HG03066 (cell line): ENCODE measurements at regions not wholly inside any gene's neighbourhood (a gene's known extent, or its start where the extent isn't known, plus 50 kb on each side); places are given as distances from the start of the nearest gene placed in this dataset.
"Not testable (repeated sequence)": the region's sequence is repeated elsewhere in the genome, so short reads cannot be mapped to it uniquely, and the experiment has no call there.

ENCODE experiments used
- ATAC-seq: cut with Tn5 transposase; IDR thresholded peaks from one replicate; pipeline ENCODE4 v1.9.1; 2021; ENCODE audit warnings: low read depth; ENCODE audit not compliant: unreplicated experiment

GRCh38 chr9:75274781-75275180 is 186.5 kb downstream of the OSTF1 start:
- ATAC-seq, result no peak

- no peak for ATAC-seq
Observed at GRCh38 chr9:75282047-75282446, 193.7 kb downstream of the OSTF1 start.

GRCh38 chr9:75289332-75289731 is 201.0 kb downstream of the OSTF1 start:
- ATAC-seq, result no peak

GRCh38 chr9:75299324-75299723 is 211.0 kb downstream of the OSTF1 start:
- no peak for ATAC-seq

GRCh38 chr9:75333624-75334023 is 245.3 kb downstream of the OSTF1 start:
- no peak for ATAC-seq

GRCh38 chr9:75358846-75359245 is 270.5 kb downstream of the OSTF1 start:
- ATAC-seq, result no peak

GRCh38 chr9:75359638-75360037 is 271.3 kb downstream of the OSTF1 start:
- no peak for ATAC-seq

- ATAC-seq, result no peak
Observed at GRCh38 chr9:75360252-75360651, 271.9 kb downstream of the OSTF1 start.

GRCh38 chr9:75362446-75362845 is 274.1 kb downstream of the OSTF1 start:
- not testable (repeated sequence) for ATAC-seq

GRCh38 chr9:75365196-75365595 is 276.9 kb downstream of the OSTF1 start:
- ATAC-seq, result no peak

GRCh38 chr9:75369989-75370388 is 281.7 kb downstream of the OSTF1 start:
- no peak for ATAC-seq

- ATAC-seq, result no peak
Observed at GRCh38 chr9:75372499-75373268, 284.4 kb downstream of the OSTF1 start.

- ATAC-seq, result no peak
Observed at GRCh38 chr9:75376680-75377254, 288.5 kb downstream of the OSTF1 start.

GRCh38 chr9:75378036-75378435 is 289.7 kb downstream of the OSTF1 start:
- ATAC-seq, result no peak

GRCh38 chr9:75378926-75379325 is 290.6 kb downstream of the OSTF1 start:
- ATAC-seq, result no peak

GRCh38 chr9:75382126-75382525 is 293.8 kb downstream of the OSTF1 start:
- no peak for ATAC-seq

- ATAC-seq, result not testable (repeated sequence)
Observed at GRCh38 chr9:75383420-75384034, 295.2 kb downstream of the OSTF1 start.

GRCh38 chr9:75385236-75385635 is 296.9 kb downstream of the OSTF1 start:
- no peak for ATAC-seq

GRCh38 chr9:75389101-75389500 is 300.8 kb downstream of the OSTF1 start:
- ATAC-seq, result no peak

- ATAC-seq, result no peak
Observed at GRCh38 chr9:75390951-75391350, 302.6 kb downstream of the OSTF1 start.

GRCh38 chr9:75391497-75391896 is 303.2 kb downstream of the OSTF1 start:
- ATAC-seq, result no peak

GRCh38 chr9:75395336-75395735 is 307.0 kb downstream of the OSTF1 start:
- no peak for ATAC-seq
